Stimulated activated effector memory CD8-positive, alpha-beta T cell treated with anti-CD3 and anti-CD28 coated beads, Interleukin-12 subunit alpha, Interleukin-12 subunit beta, amount 100 ng/mL, for 72 hours (primary cell): ENCODE measurements at regions not wholly inside any gene's neighbourhood (a gene's known extent, or its start where the extent isn't known, plus 50 kb on each side); places are given as distances from the start of the nearest gene placed in this dataset.
"Not testable (repeated sequence)": the region's sequence is repeated elsewhere in the genome, so short reads cannot be mapped to it uniquely, and the experiment has no call there.

Experiments
- ATAC-seq: fragments of 150-1000 bp; cut with Tn5 transposase; 2 replicates; pipeline ENCODE4 v1.10.0; 2021
- DNase-seq, 2 donors: peaks; one replicate each; pipeline ENCODE4 v3.0.0; 2021 to 2022; ENCODE audit warnings: low spot score in 2 of 2
- H3K27ac Mint-ChIP-seq: one replicate; pipeline ENCODE4 v1.8.0; 2022; ENCODE audit warnings: mild to moderate bottlenecking, mixed read lengths
- H3K36me3 Mint-ChIP-seq: one replicate; pipeline ENCODE4 v1.8.0; 2022; ENCODE audit warnings: mild to moderate bottlenecking, mixed read lengths
- H3K4me1 Mint-ChIP-seq: one replicate; pipeline ENCODE4 v1.8.0; 2022; ENCODE audit warnings: mixed read lengths
- H3K4me3 Mint-ChIP-seq: one replicate; pipeline ENCODE4 v1.8.0; 2022; ENCODE audit warnings: mild to moderate bottlenecking, mixed read lengths
- H3K9me3 Mint-ChIP-seq: one replicate; pipeline ENCODE4 v1.8.0; 2022; ENCODE audit warnings: mixed read lengths

- Mint-ChIP-seq H3K4me1 (peaks cover under 1% of the 10 kb centered on the region), H3K36me3 (no peaks in the 10 kb centered on the region), H3K27ac (no peak overlapping the region), H3K9me3 (no peaks in the 10 kb centered on the region), H3K4me3 (no peak overlapping the region)
- ATAC-seq (no peak), DNase-seq (no peak)
These were observed 51.6 kb upstream of the LYRM9 start for GRCh38 chr17:27944546-27945332.

- DNase-seq (no peak), ATAC-seq (no peak)
- no peak overlapping the region for H3K27ac Mint-ChIP-seq
- no peak overlapping the region for H3K4me3 Mint-ChIP-seq
- no peaks in the 10 kb centered on the region for H3K9me3 Mint-ChIP-seq
- H3K36me3 Mint-ChIP-seq: no peaks in the 10 kb centered on the region
- no peaks in the 10 kb centered on the region for H3K4me1 Mint-ChIP-seq
These were observed 52.1 kb upstream of the LYRM9 start for GRCh38 chr17:27945333-27945616.

GRCh38 chr17:27945953-27946352 is 52.8 kb upstream of the LYRM9 start:
- no peaks in the 10 kb centered on the region for H3K4me1 Mint-ChIP-seq
- H3K27ac Mint-ChIP-seq: no peak overlapping the region

GRCh38 chr17:27946513-27946912 is 53.3 kb upstream of the LYRM9 start:
- ATAC-seq (no peak), DNase-seq (no peak)
- Mint-ChIP-seq H3K4me1 (no peaks in the 10 kb centered on the region), H3K36me3 (no peaks in the 10 kb centered on the region), H3K4me3 (no peak overlapping the region), H3K9me3 (no peaks in the 10 kb centered on the region), H3K27ac (no peak overlapping the region)

More at GRCh38 chr17:27945953-27946352, 52.8 kb upstream of the LYRM9 start:
- Mint-ChIP-seq H3K4me3 (no peak overlapping the region), H3K36me3 (no peaks in the 10 kb centered on the region), H3K9me3 (no peaks in the 10 kb centered on the region)
- ATAC-seq (no peak), DNase-seq (no peak)

- no peak overlapping the region for H3K4me3 Mint-ChIP-seq
- no peak overlapping the region for H3K27ac Mint-ChIP-seq
- H3K4me1 Mint-ChIP-seq: no peaks in the 10 kb centered on the region
- no peak for ATAC-seq
- DNase-seq: no peak
- H3K9me3 Mint-ChIP-seq: no peaks in the 10 kb centered on the region
- H3K36me3 Mint-ChIP-seq: no peaks in the 10 kb centered on the region
These were observed 53.8 kb upstream of the LYRM9 start for GRCh38 chr17:27947005-27947406.

GRCh38 chr17:27949304-27949703 is 56.1 kb upstream of the LYRM9 start:
- DNase-seq (no peak), ATAC-seq (no peak)
- Mint-ChIP-seq H3K4me1 (no peaks in the 10 kb centered on the region), H3K27ac (no peak overlapping the region), H3K4me3 (no peak overlapping the region), H3K36me3 (no peaks in the 10 kb centered on the region), H3K9me3 (no peaks in the 10 kb centered on the region)

GRCh38 chr17:27950225-27950624 is 57.1 kb upstream of the LYRM9 start:
- ATAC-seq, H3K27ac Mint-ChIP-seq, DNase-seq, H3K9me3 Mint-ChIP-seq, H3K4me1 Mint-ChIP-seq, H3K36me3 Mint-ChIP-seq, H3K4me3 Mint-ChIP-seq: not testable (repeated sequence)

GRCh38 chr17:27950995-27951394 is 57.8 kb upstream of the LYRM9 start:
- Mint-ChIP-seq H3K27ac (no peak overlapping the region), H3K4me3 (no peak overlapping the region), H3K9me3 (no peaks in the 10 kb centered on the region), H3K4me1 (no peaks in the 10 kb centered on the region), H3K36me3 (no peaks in the 10 kb centered on the region)
- no peak for ATAC-seq
- DNase-seq: no peak

- Mint-ChIP-seq H3K9me3 (no peaks in the 10 kb centered on the region), H3K4me3 (no peak overlapping the region), H3K4me1 (no peaks in the 10 kb centered on the region), H3K27ac (no peak overlapping the region), H3K36me3 (no peaks in the 10 kb centered on the region)
- DNase-seq (no peak), ATAC-seq (no peak)
These were observed 58.7 kb upstream of the LYRM9 start for GRCh38 chr17:27951872-27952271.

GRCh38 chr17:27952366-27952765 is 59.2 kb upstream of the LYRM9 start:
- H3K27ac Mint-ChIP-seq: no peak overlapping the region
- no peak for ATAC-seq
- H3K4me1 Mint-ChIP-seq: no peaks in the 10 kb centered on the region
- no peak for DNase-seq
- H3K36me3 Mint-ChIP-seq: no peaks in the 10 kb centered on the region
- no peaks in the 10 kb centered on the region for H3K9me3 Mint-ChIP-seq
- no peak overlapping the region for H3K4me3 Mint-ChIP-seq

- Mint-ChIP-seq H3K4me3 (no peak overlapping the region), H3K27ac (no peak overlapping the region), H3K4me1 (no peaks in the 10 kb centered on the region), H3K9me3 (no peaks in the 10 kb centered on the region), H3K36me3 (no peaks in the 10 kb centered on the region)
- no peak for ATAC-seq
- DNase-seq: no peak
These were observed 61.7 kb upstream of the LYRM9 start for GRCh38 chr17:27954548-27955495.

- DNase-seq: no peak
- Mint-ChIP-seq H3K36me3 (no peaks in the 10 kb centered on the region), H3K9me3 (no peaks in the 10 kb centered on the region), H3K4me1 (no peaks in the 10 kb centered on the region), H3K4me3 (no peak overlapping the region), H3K27ac (no peak overlapping the region)
- no peak for ATAC-seq
These were observed 63.7 kb upstream of the LYRM9 start for GRCh38 chr17:27956601-27957445.

GRCh38 chr17:27957446-27957793 is 64.3 kb upstream of the LYRM9 start:
- not testable (repeated sequence) for H3K27ac Mint-ChIP-seq, DNase-seq, ATAC-seq, H3K4me1 Mint-ChIP-seq, H3K9me3 Mint-ChIP-seq, H3K4me3 Mint-ChIP-seq, H3K36me3 Mint-ChIP-seq

- Mint-ChIP-seq H3K27ac (no peak overlapping the region), H3K9me3 (no peaks in the 10 kb centered on the region), H3K4me1 (no peaks in the 10 kb centered on the region), H3K36me3 (no peaks in the 10 kb centered on the region), H3K4me3 (no peak overlapping the region)
- DNase-seq (no peak), ATAC-seq (no peak)
These were observed 65.7 kb upstream of the LYRM9 start for GRCh38 chr17:27958708-27959381.

- Mint-ChIP-seq H3K4me3 (no peak overlapping the region), H3K9me3 (no peaks in the 10 kb centered on the region), H3K4me1 (no peaks in the 10 kb centered on the region), H3K36me3 (no peaks in the 10 kb centered on the region), H3K27ac (no peak overlapping the region)
- ATAC-seq (no peak), DNase-seq (no peak)
These were observed 66.2 kb upstream of the LYRM9 start for GRCh38 chr17:27959382-27959709.
